GM13976 (cell line): ENCODE measurements at regions not wholly inside any gene's neighbourhood (a gene's known extent, or its start where the extent isn't known, plus 50 kb on each side); places are given as distances from the start of the nearest gene placed in this dataset.

Experiments
- DNase-seq: peaks from one replicate; pipeline ENCODE4 v3.0.0; 2012; ENCODE audit warnings: low spot score
- in situ Hi-C: fragments of 300-500 bp; cut with MboI; formaldehyde crosslinking; loops from one replicate; pipeline ENCODE4 v1.12.0; 2022; ENCODE audit warnings: low sequenced_read_pairs, mixed read lengths, inconsistent platforms; ENCODE audit not compliant: unreplicated experiment
- TF ChIP-seq, protein P1 (sequence below): IDR thresholded peaks from 2 replicates; pipeline ENCODE4 v1.5.1; 2012; ENCODE audit warnings: borderline replicate concordance, mild to moderate bottlenecking; ENCODE audit not compliant: insufficient read depth; ENCODE audit errors: extremely low read depth, missing control alignments, control extremely low read depth

- TF ChIP-seq, protein P1, sequence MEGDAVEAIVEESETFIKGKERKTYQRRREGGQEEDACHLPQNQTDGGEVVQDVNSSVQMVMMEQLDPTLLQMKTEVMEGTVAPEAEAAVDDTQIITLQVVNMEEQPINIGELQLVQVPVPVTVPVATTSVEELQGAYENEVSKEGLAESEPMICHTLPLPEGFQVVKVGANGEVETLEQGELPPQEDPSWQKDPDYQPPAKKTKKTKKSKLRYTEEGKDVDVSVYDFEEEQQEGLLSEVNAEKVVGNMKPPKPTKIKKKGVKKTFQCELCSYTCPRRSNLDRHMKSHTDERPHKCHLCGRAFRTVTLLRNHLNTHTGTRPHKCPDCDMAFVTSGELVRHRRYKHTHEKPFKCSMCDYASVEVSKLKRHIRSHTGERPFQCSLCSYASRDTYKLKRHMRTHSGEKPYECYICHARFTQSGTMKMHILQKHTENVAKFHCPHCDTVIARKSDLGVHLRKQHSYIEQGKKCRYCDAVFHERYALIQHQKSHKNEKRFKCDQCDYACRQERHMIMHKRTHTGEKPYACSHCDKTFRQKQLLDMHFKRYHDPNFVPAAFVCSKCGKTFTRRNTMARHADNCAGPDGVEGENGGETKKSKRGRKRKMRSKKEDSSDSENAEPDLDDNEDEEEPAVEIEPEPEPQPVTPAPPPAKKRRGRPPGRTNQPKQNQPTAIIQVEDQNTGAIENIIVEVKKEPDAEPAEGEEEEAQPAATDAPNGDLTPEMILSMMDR = no peak
- in situ Hi-C loops = no loop called here
- no peak for DNase-seq
Measured at GRCh38 chr3:14282706-14283075, 104.1 kb downstream of the LSM3 start.

GRCh38 chr3:14283092-14283812 is 104.6 kb downstream of the LSM3 start:
- TF ChIP-seq, protein P1 = no peak
- DNase-seq = no peak
- in situ Hi-C loops = no loop called here

- no peak for DNase-seq
- in situ Hi-C loops = no loop called here
- TF ChIP-seq, protein P1 = no peak
Measured at GRCh38 chr3:14283813-14284438, 105.3 kb downstream of the LSM3 start.

DNA sequence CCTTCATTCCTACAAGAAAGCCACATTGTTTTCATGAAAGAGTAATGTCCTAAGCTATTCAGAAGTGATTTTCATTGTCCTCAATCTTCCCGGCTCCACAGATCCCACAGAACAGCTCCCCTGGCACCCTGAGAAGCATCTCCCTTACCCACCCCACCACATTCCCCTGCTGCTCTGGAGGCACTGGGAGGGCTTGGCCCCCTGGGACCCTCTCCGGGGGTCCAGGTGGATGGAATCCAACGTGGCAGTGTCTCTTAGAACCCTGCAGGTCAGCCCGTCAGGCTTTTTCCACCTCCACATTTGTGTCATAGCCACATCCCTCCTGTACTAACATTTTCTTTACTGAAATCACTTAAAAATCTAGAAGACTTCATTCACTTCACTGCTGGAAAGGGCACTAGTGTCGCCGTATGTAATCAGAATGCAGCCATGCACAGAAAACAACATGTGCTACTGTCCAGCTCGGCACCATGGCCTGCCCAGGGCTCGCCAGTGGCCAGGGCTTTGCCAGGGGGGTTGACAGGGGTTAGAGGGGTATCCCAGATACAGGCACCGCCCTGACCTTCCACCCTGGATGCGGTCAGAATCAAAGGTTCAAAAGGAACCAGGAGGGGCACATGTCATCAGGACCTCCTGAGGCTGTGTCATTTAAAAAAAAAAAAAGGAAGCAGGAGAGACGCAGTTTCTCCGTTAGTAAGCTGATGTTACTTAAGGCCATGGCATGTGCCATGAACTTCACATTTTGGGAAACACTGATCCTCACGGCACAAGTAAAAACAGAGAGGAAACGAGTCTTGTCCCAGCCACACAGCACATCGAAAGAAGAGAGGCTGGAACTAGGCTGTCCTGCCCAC is 106.3 kb downstream of the LSM3 start:
- TF ChIP-seq, protein P1 = no peak
- in situ Hi-C loops = no loop called here
- no peak for DNase-seq

- DNase-seq = no peak
- in situ Hi-C loops = no loop called here
- TF ChIP-seq, protein P1 = no peak
Measured at GRCh38 chr3:14285548-14285925, 106.9 kb downstream of the LSM3 start.

- in situ Hi-C loops = no loop called here
- DNase-seq = no peak
- TF ChIP-seq, protein P1 = no peak
Measured at GRCh38 chr3:14286887-14287500, 108.4 kb downstream of the LSM3 start.
